GM19372 (cell line): ENCODE measurements at regions not wholly inside any gene's neighbourhood (a gene's known extent, or its start where the extent isn't known, plus 50 kb on each side); places are given as distances from the start of the nearest gene placed in this dataset.

Experiments
- ATAC-seq: cut with Tn5 transposase; IDR thresholded peaks from one replicate; pipeline ENCODE4 v1.9.1; 2021; ENCODE audit warnings: mild to moderate bottlenecking, low read depth, moderate library complexity; ENCODE audit not compliant: unreplicated experiment

DNA sequence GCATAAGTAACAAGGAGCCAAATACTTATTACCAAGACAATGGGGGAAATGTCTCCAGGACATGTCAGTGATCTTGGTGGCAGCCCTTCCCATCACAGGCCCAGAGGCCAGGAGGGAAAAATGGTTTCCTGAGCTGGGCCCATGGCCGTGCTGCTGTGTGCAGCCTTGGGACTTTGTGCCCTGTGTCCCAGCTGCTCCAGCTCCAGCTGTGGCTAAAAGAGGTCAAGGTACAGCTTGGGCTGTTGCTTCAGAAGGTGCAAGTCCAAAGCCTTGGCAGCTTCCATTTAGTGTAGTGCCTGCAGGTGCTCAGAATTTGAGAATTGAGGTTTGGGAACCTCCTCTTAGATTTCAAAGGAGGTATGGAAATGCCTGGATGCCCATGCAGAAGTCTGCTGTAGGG, 212.3 kb upstream of the DCN start:
- no peak for ATAC-seq

DNA sequence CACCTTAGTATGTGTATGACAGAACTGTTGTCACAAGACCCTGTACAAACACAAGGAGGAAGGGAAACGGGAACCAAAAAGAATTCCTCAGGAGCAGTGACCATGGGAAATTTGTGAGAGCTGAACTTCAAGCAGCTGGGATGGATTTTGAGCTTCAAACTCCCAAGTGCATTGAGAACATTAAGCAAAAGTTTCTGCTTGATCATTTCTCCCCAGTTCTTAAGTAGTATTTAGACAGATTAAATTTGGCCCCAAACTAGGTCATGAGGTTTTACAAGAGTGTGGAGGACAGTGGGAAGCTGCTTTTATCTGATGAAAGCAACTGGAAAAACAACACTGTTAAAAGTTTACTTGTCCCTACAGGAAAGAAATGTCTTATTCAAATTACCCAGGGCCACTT, 206.0 kb upstream of the DCN start:
- ATAC-seq, result no peak

- no peak for ATAC-seq
These were observed 205.0 kb upstream of the DCN start for GRCh38 chr12:91387461-91388134.

DNA sequence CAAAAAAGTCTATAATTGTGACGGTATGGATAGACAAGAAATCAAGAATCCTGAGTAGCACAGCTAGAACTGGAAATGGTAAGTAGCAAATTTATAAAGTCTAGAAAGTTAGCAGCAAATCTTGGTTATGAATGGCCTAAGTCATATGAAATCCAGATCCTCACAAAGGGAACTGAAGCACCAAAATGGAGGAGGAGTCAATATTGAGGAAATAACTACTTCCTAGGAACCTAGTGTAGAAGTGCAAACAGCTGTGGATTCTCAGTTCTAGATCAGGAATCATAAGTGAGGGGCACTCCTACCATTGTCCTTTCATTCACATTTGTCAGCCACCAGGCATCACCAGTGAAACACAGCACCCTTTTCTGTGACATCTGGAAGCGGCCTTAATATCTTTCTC, 202.2 kb upstream of the DCN start:
- no peak for ATAC-seq

DNA sequence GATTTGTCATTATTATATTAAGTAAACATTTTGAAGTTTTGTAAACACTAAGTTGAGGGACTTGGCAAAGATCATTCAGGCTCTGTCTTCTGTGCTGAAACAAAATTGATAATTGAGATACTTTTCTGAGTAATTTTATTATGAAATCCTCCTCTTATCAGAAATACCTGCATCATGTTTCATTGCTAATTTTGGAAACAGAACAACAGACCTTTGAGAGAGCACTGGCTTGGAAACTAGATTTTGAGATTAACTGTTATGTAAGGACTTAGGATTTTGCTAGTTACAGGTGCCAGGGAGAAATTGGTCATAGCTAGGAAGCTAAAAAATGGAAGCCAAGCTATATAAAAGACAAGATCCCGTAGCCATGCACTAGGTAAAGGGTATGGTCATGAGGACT, 201.7 kb upstream of the DCN start:
- no peak for ATAC-seq

- ATAC-seq, result no peak
These were observed 200.5 kb upstream of the DCN start for GRCh38 chr12:91383099-91383498.

DNA sequence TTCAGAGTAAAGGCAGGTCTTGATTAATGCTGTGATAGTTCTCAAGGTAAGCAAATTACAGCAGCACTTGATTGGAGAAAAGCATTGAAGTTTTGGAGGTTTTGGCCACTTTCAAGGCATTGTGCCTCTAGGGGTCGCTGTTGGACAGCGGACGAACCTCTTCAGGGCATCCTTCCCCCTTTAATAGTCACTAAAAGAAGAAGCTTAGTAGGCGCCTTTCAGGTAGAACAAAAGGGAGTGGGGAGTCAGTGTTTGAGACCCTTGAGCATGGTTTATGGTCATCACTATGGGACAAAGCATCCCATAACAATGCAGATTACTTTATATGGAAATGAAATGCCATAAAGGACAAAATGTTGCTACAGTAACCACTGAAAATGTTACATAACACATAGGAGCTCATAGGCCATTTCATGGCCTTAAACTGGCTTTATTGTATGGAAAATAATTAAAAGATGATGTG, 199.5 kb upstream of the DCN start:
- ATAC-seq, result peak; percentile 76

DNA sequence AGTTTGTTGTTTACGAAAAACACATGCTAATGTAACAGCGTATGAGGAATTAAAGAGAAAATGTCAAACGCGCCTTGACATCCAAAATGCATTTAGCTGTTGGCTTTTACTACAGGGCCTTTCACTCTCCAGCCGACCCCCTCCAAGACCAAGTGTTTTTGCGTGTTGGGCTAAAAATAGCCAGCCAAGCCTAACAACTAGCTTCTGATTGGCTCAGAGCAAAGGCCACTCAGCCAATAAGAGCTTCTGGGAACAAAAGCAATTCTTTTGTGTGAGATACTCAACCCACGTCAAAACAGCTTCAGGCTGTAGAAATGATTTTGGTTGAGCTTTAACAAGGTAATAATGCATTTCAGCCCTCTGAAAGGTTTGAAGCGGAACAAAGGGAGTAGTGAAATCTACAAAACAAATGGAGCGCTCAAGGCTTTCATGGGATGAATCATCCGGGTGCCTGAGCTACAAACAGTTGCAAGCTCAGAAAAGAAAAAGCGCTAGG, 198.7 kb upstream of the DCN start:
- peak; percentile 70 for ATAC-seq

DNA sequence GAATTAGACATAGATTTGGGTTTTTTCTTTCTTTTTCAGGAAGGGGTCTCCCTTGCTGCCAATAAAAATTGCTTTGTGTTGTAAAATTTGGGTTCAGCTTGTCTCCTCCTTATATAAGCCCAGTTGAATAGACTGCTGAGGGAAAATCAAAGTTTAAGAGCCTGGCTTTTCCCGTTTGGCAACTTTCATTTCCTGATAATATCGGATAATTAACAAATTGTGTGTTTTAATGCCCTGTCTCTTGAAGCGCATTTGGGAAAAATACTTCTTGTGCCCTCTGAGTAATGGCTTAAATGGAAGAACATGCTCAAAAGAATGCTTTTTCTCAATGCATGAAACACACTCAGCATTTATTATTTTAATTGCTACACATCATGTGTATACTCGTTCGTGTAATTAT, 198.0 kb upstream of the DCN start:
- ATAC-seq, result no peak

DNA sequence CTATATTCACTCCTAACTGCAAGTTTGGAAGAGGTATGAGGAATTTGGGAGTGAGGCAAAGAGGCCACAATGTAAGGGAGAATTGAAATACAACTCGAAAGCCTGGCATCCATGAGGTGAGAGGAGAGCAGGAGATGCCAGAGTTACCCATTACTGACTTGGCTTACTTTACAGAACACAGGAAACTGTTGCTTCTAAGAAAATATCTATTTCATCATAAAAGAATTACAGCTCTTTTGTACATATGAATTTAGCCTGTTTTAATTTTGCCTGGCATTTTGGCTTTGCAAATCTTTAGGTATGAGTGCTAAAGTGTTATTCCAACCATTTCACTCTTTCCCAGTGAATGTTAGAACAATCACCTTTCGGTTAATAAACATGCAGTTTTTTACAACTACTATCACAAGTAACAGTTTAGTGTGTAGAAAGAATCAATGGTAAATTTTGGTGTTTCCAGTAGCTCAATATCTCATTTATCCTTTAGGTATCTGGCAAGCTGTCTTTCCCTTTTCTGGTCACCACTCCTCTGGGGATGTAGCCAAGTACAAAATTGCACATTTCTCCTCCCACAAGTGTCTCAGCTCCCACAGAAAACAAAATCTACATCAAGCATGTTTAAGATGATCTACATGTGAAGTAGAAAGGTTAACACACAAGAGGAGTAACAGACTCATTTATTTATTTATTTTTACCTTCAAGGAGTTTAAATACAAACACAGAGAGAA, 196.6 kb upstream of the DCN start:
- no peak for ATAC-seq

GRCh38 chr12:91377436-91377835, 194.8 kb upstream of the DCN start:
- ATAC-seq, result no peak

- ATAC-seq, result no peak
These were observed 190.5 kb upstream of the DCN start for GRCh38 chr12:91373086-91373485.

- ATAC-seq, result no peak
These were observed 187.7 kb upstream of the DCN start for GRCh38 chr12:91370086-91370868.

GRCh38 chr12:91368613-91369012, 186.0 kb upstream of the DCN start:
- ATAC-seq, result no peak

- no peak for ATAC-seq
These were observed 184.7 kb upstream of the DCN start for GRCh38 chr12:91367234-91367849.

DNA sequence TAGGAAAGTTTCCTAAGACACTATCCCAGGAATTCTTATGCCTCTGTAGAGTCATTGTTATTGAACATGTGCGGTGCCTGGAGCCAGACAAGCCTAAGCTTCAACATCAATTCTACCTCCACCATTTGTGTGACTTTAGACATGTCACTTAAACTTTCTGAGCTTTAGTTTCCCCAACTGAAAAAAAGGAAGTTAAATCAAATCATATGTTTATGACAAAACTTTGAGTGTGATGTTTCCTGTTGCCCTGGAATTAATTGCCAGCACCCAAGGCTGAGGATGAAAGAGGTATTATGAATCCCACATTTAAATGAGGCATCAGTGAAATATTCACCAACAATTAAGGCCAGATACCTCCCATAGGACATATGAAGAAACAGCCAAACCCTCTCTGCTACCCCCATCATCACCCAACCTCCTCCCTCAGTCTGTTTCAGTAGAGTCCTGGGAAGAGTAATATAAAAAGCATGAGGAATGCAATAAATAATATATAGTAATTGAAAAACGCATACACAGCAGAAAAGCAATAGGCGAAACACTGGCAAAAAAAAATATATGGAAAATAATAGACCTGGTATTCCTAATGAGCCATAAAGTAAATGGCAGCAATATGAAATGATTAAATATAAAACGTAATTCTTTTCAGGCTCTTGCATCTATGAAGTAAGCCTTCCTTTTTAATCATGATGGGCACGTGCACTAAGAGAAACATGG, 182.0 kb upstream of the DCN start:
- no peak for ATAC-seq

- ATAC-seq, result no peak
These were observed 179.2 kb upstream of the DCN start for GRCh38 chr12:91361864-91362263.

GRCh38 chr12:91357381-91357780, 174.8 kb upstream of the DCN start:
- ATAC-seq, result no peak

DNA sequence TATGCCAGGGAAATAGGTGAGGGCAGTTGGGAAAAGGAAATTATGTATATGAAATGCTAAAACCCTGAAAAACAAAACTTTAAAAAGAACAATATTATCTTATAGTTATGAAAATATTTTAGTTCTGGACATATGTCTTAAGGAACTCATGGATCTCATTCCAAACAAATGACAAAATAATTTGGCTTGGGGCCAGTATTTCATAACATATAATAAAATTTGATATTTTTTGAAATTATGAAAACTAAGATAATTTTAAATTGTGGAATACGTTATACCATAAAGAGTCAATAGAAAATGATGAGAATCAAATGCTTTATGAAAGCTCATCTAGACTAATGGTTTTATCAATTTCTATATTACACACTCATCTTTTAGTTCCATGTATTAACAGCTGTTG, 173.8 kb upstream of the DCN start:
- no peak for ATAC-seq
